H9 (cell line): ENCODE measurements at regions not wholly inside any gene's neighbourhood (a gene's known extent, or its start where the extent isn't known, plus 50 kb on each side); places are given as distances from the start of the nearest gene placed in this dataset.

Experiments used
- DNase-seq: peaks from one replicate; pipeline ENCODE4 v3.0.0-alpha.2; 2017
- H2AFZ ChIP-seq: one replicate; pipeline ENCODE4 v1.6.1; 2013; ENCODE audit warnings: mild to moderate bottlenecking, low read length, control low read depth, moderate library complexity
- H2AK5ac ChIP-seq: 2 replicates; pipeline ENCODE4 v1.6.1; 2013; ENCODE audit warnings: low read length, control low read depth, mixed read lengths; ENCODE audit not compliant: insufficient read length
- H2BK120ac ChIP-seq: one replicate; pipeline ENCODE4 v1.6.1; 2013; ENCODE audit warnings: low read depth, mild to moderate bottlenecking, low read length, control low read depth, inconsistent platforms; ENCODE audit not compliant: poor library complexity, severe bottlenecking
- H2BK12ac ChIP-seq: 2 replicates; pipeline ENCODE4 v1.6.1; 2013; ENCODE audit warnings: low read length, control low read depth, mixed read lengths, low read depth; ENCODE audit not compliant: insufficient read length
- H2BK15ac ChIP-seq: 2 replicates; pipeline ENCODE4 v1.6.1; 2013; ENCODE audit warnings: low read depth, low read length, control low read depth
- H2BK20ac ChIP-seq: one replicate; pipeline ENCODE4 v1.6.1; 2013; ENCODE audit warnings: low read depth, mild to moderate bottlenecking, low read length, control low read depth, inconsistent platforms; ENCODE audit not compliant: poor library complexity, severe bottlenecking
- H2BK5ac ChIP-seq: 2 replicates; pipeline ENCODE4 v1.6.1; 2013; ENCODE audit warnings: low read length, control low read depth, mixed read lengths; ENCODE audit not compliant: insufficient read length
- H3K14ac ChIP-seq: 2 replicates; pipeline ENCODE4 v1.6.1; 2013; ENCODE audit warnings: low read length, control low read depth; ENCODE audit not compliant: insufficient read depth
- H3K18ac ChIP-seq: 2 replicates; pipeline ENCODE4 v1.6.1; 2013; ENCODE audit warnings: low read depth, mild to moderate bottlenecking, mixed read lengths, low read length, control low read depth; ENCODE audit not compliant: insufficient read length
- H3K23ac ChIP-seq: 2 replicates; pipeline ENCODE4 v1.6.1; 2013; ENCODE audit warnings: low read length, control low read depth, mixed read lengths, low read depth; ENCODE audit not compliant: insufficient read length
- H3K23me2 ChIP-seq: 2 replicates; pipeline ENCODE4 v1.6.1; 2013; ENCODE audit warnings: low read depth, mild to moderate bottlenecking, mixed read lengths, low read length, control low read depth; ENCODE audit not compliant: insufficient read length, poor library complexity, severe bottlenecking
- H3K27ac ChIP-seq: 2 replicates; pipeline ENCODE4 v1.5.1; 2013; ENCODE audit warnings: low read length, control low read depth, mixed read lengths, low read depth; ENCODE audit not compliant: insufficient read length
- H3K27me3 ChIP-seq: 2 replicates; pipeline ENCODE4 v1.6.1; 2013; ENCODE audit warnings: low read length, control low read depth, inconsistent platforms; ENCODE audit not compliant: insufficient read depth
- H3K4ac ChIP-seq: 2 replicates; pipeline ENCODE4 v1.6.1; 2013; ENCODE audit warnings: low read depth, mild to moderate bottlenecking, control low read depth, inconsistent platforms, low read length, moderate library complexity
- H3K4me1 ChIP-seq: 2 replicates; pipeline ENCODE4 v1.6.1; 2013; ENCODE audit warnings: low read length, control low read depth, inconsistent platforms; ENCODE audit not compliant: insufficient read depth
- H3K4me2 ChIP-seq: 2 replicates; pipeline ENCODE4 v1.6.1; 2013; ENCODE audit warnings: low read length, control low read depth, mixed read lengths; ENCODE audit not compliant: insufficient read length, insufficient read depth
- H3K56ac ChIP-seq: 2 replicates; pipeline ENCODE4 v1.6.1; 2013; ENCODE audit warnings: low read depth, mild to moderate bottlenecking, mixed read lengths, low read length, control low read depth; ENCODE audit not compliant: insufficient read length
- H3K79me1 ChIP-seq: 2 replicates; pipeline ENCODE4 v1.6.1; 2013; ENCODE audit warnings: low read depth, mild to moderate bottlenecking, moderate library complexity, low read length, control low read depth, inconsistent platforms; ENCODE audit not compliant: insufficient read depth, poor library complexity, severe bottlenecking
- H3K79me2 ChIP-seq: 2 replicates; pipeline ENCODE4 v1.6.1; 2013; ENCODE audit warnings: low read length, control low read depth, inconsistent platforms; ENCODE audit not compliant: insufficient read depth
- H3K9ac ChIP-seq: 2 replicates; pipeline ENCODE4 v1.6.1; 2013; ENCODE audit warnings: low read length, control low read depth, mixed read lengths; ENCODE audit not compliant: insufficient read length; ENCODE audit errors: extremely low read depth
- H3K9me3 ChIP-seq: one replicate; pipeline ENCODE4 v1.6.1; 2013; ENCODE audit warnings: low read depth, low read length, inconsistent platforms; ENCODE audit not compliant: control insufficient read depth
- H3T11ph ChIP-seq: one replicate; pipeline ENCODE4 v1.6.1; 2013; ENCODE audit warnings: mild to moderate bottlenecking, low read length, control low read depth, inconsistent platforms
- H4K20me1 ChIP-seq: one replicate; pipeline ENCODE4 v1.6.1; 2013; ENCODE audit not compliant: control insufficient read depth, insufficient read length, insufficient read depth
- H4K5ac ChIP-seq: 2 replicates; pipeline ENCODE4 v1.6.1; 2013; ENCODE audit warnings: low read depth, mild to moderate bottlenecking, mixed read lengths, low read length, control low read depth; ENCODE audit not compliant: insufficient read length
- H4K8ac ChIP-seq: replicated peaks from 2 replicates; pipeline ENCODE4 v1.6.1; 2013; ENCODE audit warnings: low read length, control low read depth, mixed read lengths, low read depth; ENCODE audit not compliant: insufficient read length
- H4K91ac ChIP-seq: 2 replicates; pipeline ENCODE4 v1.6.1; 2013; ENCODE audit warnings: low read depth, mild to moderate bottlenecking, moderate library complexity, mixed read lengths, low read length, control low read depth; ENCODE audit not compliant: insufficient read length
- H3K27ac Mint-ChIP-seq, 3 experiments: 2 replicates in 2 of 3; 3 replicates in 1 of 3; pipeline ENCODE4 v1.8.0; 2020 to 2021; ENCODE audit warnings: mixed read lengths in 3 of 3, mild to moderate bottlenecking in 1 of 3, moderate library complexity in 1 of 3
- H3K27me3 Mint-ChIP-seq: 2 replicates; pipeline ENCODE4 v1.8.0; 2021; ENCODE audit warnings: low read depth, mild to moderate bottlenecking, moderate library complexity, mixed read lengths
- H3K36me3 Mint-ChIP-seq, 3 experiments: 2 replicates in 2 of 3; 3 replicates in 1 of 3; pipeline ENCODE4 v1.8.0; 2020 to 2021; ENCODE audit warnings: low read depth in 3 of 3, mixed read lengths in 3 of 3; ENCODE audit not compliant: insufficient read depth in 1 of 3
- H3K4me1 Mint-ChIP-seq, 2 experiments: 2 replicates each; pipeline ENCODE4 v1.8.0; 2020; ENCODE audit warnings: mixed read lengths in 2 of 2
- H3K4me3 Mint-ChIP-seq, 2 experiments: 2 replicates in 1 of 2; 3 replicates in 1 of 2; pipeline ENCODE4 v1.8.0; 2020 to 2021; ENCODE audit warnings: mild to moderate bottlenecking in 2 of 2, mixed read lengths in 2 of 2, moderate library complexity in 1 of 2
- H3K9me3 Mint-ChIP-seq, 2 experiments: 2 replicates in 1 of 2; 3 replicates in 1 of 2; pipeline ENCODE4 v1.8.0; 2020; ENCODE audit warnings: mild to moderate bottlenecking in 2 of 2, mixed read lengths in 2 of 2, moderate library complexity in 1 of 2
- CTCF ChIP-seq: fragments of 200-600 bp; sonication (generic); conservative IDR thresholded peaks from 3 replicates; pipeline ENCODE4 v1.8.0; 2021; ENCODE audit warnings: antibody characterized with exemption, mild to moderate bottlenecking
- WGBS: extraction: QIAGEN DNeasy Blood & Tissue Kit; methylation state at CpG from one replicate; pipeline ENCODE4 v1.1.7; 2013; ENCODE audit warnings: missing lambda C conversion rate, low lambda C conversion rate, mixed read lengths; ENCODE audit not compliant: insufficient read length; ENCODE audit errors: extremely low coverage; 5-methylcytosine and 5-hydroxymethylcytosine counted together

- no peaks in the 10 kb centered on the region for H3K4me1 ChIP-seq
- H3K27me3 Mint-ChIP-seq, result no peaks in the 10 kb centered on the region
- no peak overlapping the region for H3K23ac ChIP-seq
Measured at GRCh38 chr2:34320056-34320455, 721.0 kb upstream of the FAM98A start.

More at GRCh38 chr2:34320056-34320455, 721.0 kb upstream of the FAM98A start:
- Histone ChIP-seq H2AK5ac (no peak overlapping the region), H3K79me1 (no peaks in the 10 kb centered on the region), H2BK12ac (no peak overlapping the region), H3K18ac (no peak overlapping the region), H3K4ac (no peak overlapping the region), H3K23me2 (no peaks in the 10 kb centered on the region), H3K79me2 (no peaks in the 10 kb centered on the region), H4K5ac (no peak overlapping the region), H3K27me3 (no peaks in the 10 kb centered on the region), H3K9me3 (no peaks in the 10 kb centered on the region), H4K20me1 (no peaks in the 10 kb centered on the region), H2AFZ (no peak overlapping the region), H3K14ac (no peak overlapping the region), H4K91ac (no peak overlapping the region), H3K56ac (no peak overlapping the region), H2BK120ac (no peak overlapping the region), H3K4me2 (no peak overlapping the region), H3K9ac (no peak overlapping the region), H2BK15ac (no peak overlapping the region), H2BK20ac (no peak overlapping the region), H3T11ph (no peak overlapping the region), H3K27ac (no peak overlapping the region), H4K8ac (no peak overlapping the region), H2BK5ac (no peak overlapping the region)
- H3K9me3 Mint-ChIP-seq, result no peaks in the 10 kb centered on the region
- no peak overlapping the region for H3K27ac Mint-ChIP-seq
- no peak for DNase-seq
- H3K36me3 Mint-ChIP-seq, result no peaks in the 10 kb centered on the region
- no peaks in the 10 kb centered on the region for H3K4me1 Mint-ChIP-seq
- no peak overlapping the region for H3K4me3 Mint-ChIP-seq
- TF ChIP-seq CTCF, result no peak
- no CpG with 5 or more reads among the region's 2 CpGs for WGBS
